ENCODE measurements at regions not wholly inside any gene's neighbourhood (a gene's known extent, or its start where the extent isn't known, plus 50 kb on each side); places are given as distances from the start of the nearest gene placed in this dataset.

- no peak for DNase-seq (ENCODE audit: low read depth in 3 of 3)
Measured at GRCh38 chr2:155169317-155169716, 470.8 kb downstream of the KCNJ3 start.

- no peak for DNase-seq (ENCODE audit: low read depth in 3 of 3)
Measured at GRCh38 chr2:155162494-155162893, 464.0 kb downstream of the KCNJ3 start.

GRCh38 chr2:155161314-155161713 is 462.8 kb downstream of the KCNJ3 start:
- no peak for DNase-seq (ENCODE audit: low read depth in 3 of 3)

- DNase-seq (ENCODE audit: low read depth in 3 of 3), result no peak
Measured at GRCh38 chr2:155157711-155158110, 459.2 kb downstream of the KCNJ3 start.

GRCh38 chr2:155157065-155157464 is 458.6 kb downstream of the KCNJ3 start:
- DNase-seq (ENCODE audit: low read depth in 3 of 3), result no peak

GRCh38 chr2:155151945-155152344 is 453.4 kb downstream of the KCNJ3 start:
- DNase-seq (ENCODE audit: low read depth in 3 of 3), result no peak

GRCh38 chr2:155151472-155151871 is 453.0 kb downstream of the KCNJ3 start:
- DNase-seq (ENCODE audit: low read depth in 3 of 3), result no peak

- no peak for DNase-seq (ENCODE audit: low read depth in 3 of 3)
Measured at GRCh38 chr2:155145758-155146229, 447.3 kb downstream of the KCNJ3 start.

GRCh38 chr2:155141418-155141817 is 442.9 kb downstream of the KCNJ3 start:
- no peak for DNase-seq (ENCODE audit: low read depth in 3 of 3)

GRCh38 chr2:155125585-155126230 is 427.2 kb downstream of the KCNJ3 start:
- no peak for DNase-seq (ENCODE audit: low read depth in 3 of 3)

GRCh38 chr2:155115846-155116245 is 417.4 kb downstream of the KCNJ3 start:
- DNase-seq (ENCODE audit: low read depth in 3 of 3), result no peak

GRCh38 chr2:155111070-155111469 is 412.6 kb downstream of the KCNJ3 start:
- no peak for DNase-seq (ENCODE audit: low read depth in 3 of 3)

- DNase-seq (ENCODE audit: low read depth in 3 of 3), result no peak
Measured at GRCh38 chr2:155109527-155109926, 411.0 kb downstream of the KCNJ3 start.

GRCh38 chr2:155100261-155100660 is 401.8 kb downstream of the KCNJ3 start:
- no peak for DNase-seq (ENCODE audit: low read depth in 3 of 3)

- DNase-seq (ENCODE audit: low read depth in 3 of 3), result no peak
Measured at GRCh38 chr2:155099784-155100183, 401.3 kb downstream of the KCNJ3 start.

GRCh38 chr2:155095613-155096012 is 397.1 kb downstream of the KCNJ3 start:
- DNase-seq (ENCODE audit: low read depth in 3 of 3), result no peak

GRCh38 chr2:155080373-155080772 is 381.9 kb downstream of the KCNJ3 start:
- no peak for DNase-seq (ENCODE audit: low read depth in 3 of 3)

GRCh38 chr2:155070489-155070888 is 372.0 kb downstream of the KCNJ3 start:
- DNase-seq (ENCODE audit: low read depth in 3 of 3), result no peak

- no peak for DNase-seq (ENCODE audit: low read depth in 3 of 3)
Measured at GRCh38 chr2:155062922-155063258, 364.4 kb downstream of the KCNJ3 start.

- DNase-seq (ENCODE audit: low read depth in 3 of 3), result no peak
Measured at GRCh38 chr2:155062250-155062921, 363.9 kb downstream of the KCNJ3 start.

- DNase-seq (ENCODE audit: low read depth in 3 of 3), result no peak
Measured at GRCh38 chr2:155060896-155061295, 362.4 kb downstream of the KCNJ3 start.

- DNase-seq (ENCODE audit: low read depth in 3 of 3), result no peak
Measured at GRCh38 chr2:155054712-155055111, 356.2 kb downstream of the KCNJ3 start.

- DNase-seq (ENCODE audit: low read depth in 3 of 3), result no peak
Measured at GRCh38 chr2:155043097-155043496, 344.6 kb downstream of the KCNJ3 start.

GRCh38 chr2:155035308-155035707 is 336.8 kb downstream of the KCNJ3 start:
- DNase-seq (ENCODE audit: low read depth in 3 of 3), result no peak

Measured in stimulated activated CD4-positive, alpha-beta T cell treated with anti-CD3 and anti-CD28 coated beads, TNF-alpha, amount 100 ng/mL, for 24 hours (primary cell).